Astrocyte of the spinal cord (primary cell): ENCODE measurements at regions not wholly inside any gene's neighbourhood (a gene's known extent, or its start where the extent isn't known, plus 50 kb on each side); places are given as distances from the start of the nearest gene placed in this dataset.

Experiments used
- DNase-seq: peaks from one replicate; pipeline ENCODE4 v3.0.0; 2011; ENCODE audit warnings: low read depth, low spot score
- H3K4me3 ChIP-seq: 2 replicates; pipeline ENCODE4 v1.5.1; 2011; ENCODE audit warnings: low read depth, mild to moderate bottlenecking, low read length, moderate library complexity
- CTCF ChIP-seq: IDR thresholded peaks from 2 replicates; pipeline ENCODE4 v1.5.1; 2012; ENCODE audit warnings: low read depth, mild to moderate bottlenecking, low read length, inconsistent platforms
- in situ Hi-C: cut with HindIII; loops from 2 replicates; pipeline ENCODE4 v1.10.0; 2017; ENCODE audit warnings: low sequenced_read_pairs

GRCh38 chr7:84370114-84370513, 175.5 kb upstream of the SEMA3A start:
- DNase-seq, result no peak
- no peak for TF ChIP-seq CTCF
- in situ Hi-C loops, result no loop called here
- no peak overlapping the region for H3K4me3 ChIP-seq

- in situ Hi-C loops, result no loop called here
- H3K4me3 ChIP-seq, result no peak overlapping the region
- TF ChIP-seq CTCF, result no peak
- DNase-seq, result no peak
Measured at GRCh38 chr7:84368122-84368521, 173.5 kb upstream of the SEMA3A start.

- no peak for TF ChIP-seq CTCF
- DNase-seq, result peak; percentile 69
- no peak overlapping the region for H3K4me3 ChIP-seq
- in situ Hi-C loops, result no loop called here
Measured at GRCh38 chr7:84364708-84365107, 170.1 kb upstream of the SEMA3A start.

- no peak overlapping the region for H3K4me3 ChIP-seq
- in situ Hi-C loops, result no loop called here
- TF ChIP-seq CTCF, result no peak
- DNase-seq, result no peak
Measured at GRCh38 chr7:84363741-84364140, 169.2 kb upstream of the SEMA3A start.

GRCh38 chr7:84362828-84363227, 168.2 kb upstream of the SEMA3A start:
- no peak for DNase-seq
- H3K4me3 ChIP-seq, result no peak overlapping the region
- in situ Hi-C loops, result no loop called here
- TF ChIP-seq CTCF, result no peak

- DNase-seq, result no peak
- H3K4me3 ChIP-seq, result no peak overlapping the region
- no peak for TF ChIP-seq CTCF
- in situ Hi-C loops, result no loop called here
Measured at GRCh38 chr7:84362360-84362759, 167.8 kb upstream of the SEMA3A start.

GRCh38 chr7:84354866-84355265, 160.3 kb upstream of the SEMA3A start:
- TF ChIP-seq CTCF, result no peak
- DNase-seq, result no peak
- H3K4me3 ChIP-seq, result no peak overlapping the region
- in situ Hi-C loops, result no loop called here
